Panc1 (cell line): ENCODE measurements at regions not wholly inside any gene's neighbourhood (a gene's known extent, or its start where the extent isn't known, plus 50 kb on each side); places are given as distances from the start of the nearest gene placed in this dataset.

Experiments used
- ATAC-seq: fragments of 200-7000 bp; cut with Tn5 transposase; 2 replicates; pipeline ENCODE4 v1.9.1; 2020; ENCODE audit warnings: mild to moderate bottlenecking, moderate library complexity
- BruUV-seq: library from RNA; stranded (reverse); fragments of 400-500 nt; replicated peaks from 2 replicates; lab custom pipeline; 2021; lab: Mats Ljungman, UMichigan
- CTCF ChIA-PET: fragments of 300-600 bp; sonication (Branson Sonifier 250); formaldehyde crosslinking; loops from one replicate; lab custom pipeline; 2022; ENCODE audit warnings: antibody characterized with exemption; lab: Charles Lee
- POLR2A ChIA-PET: fragments of 300-600 bp; sonication (Branson Sonifier 250); formaldehyde crosslinking; loops from one replicate; lab custom pipeline; 2022; ENCODE audit warnings: antibody characterized with exemption; lab: Charles Lee
- DNase-seq: peaks from one replicate; pipeline ENCODE4 v3.0.0-alpha.2; 2010; ENCODE audit warnings: low read depth, low spot score
- H3K27ac ChIP-seq: 2 replicates; pipeline ENCODE4 v1.5.1; 2011; ENCODE audit warnings: mild to moderate bottlenecking, low read length, inconsistent platforms
- H3K27me3 ChIP-seq: fragments of 200-500 bp; sonication (Bioruptor generic); 2 replicates; pipeline ENCODE4 v1.6.0; 2014; ENCODE audit warnings: low read length, inconsistent platforms; ENCODE audit not compliant: control insufficient read depth, insufficient read depth
- H3K36me3 ChIP-seq: fragments of 200-500 bp; sonication (Bioruptor generic); 2 replicates; pipeline ENCODE4 v1.5.1; 2014; ENCODE audit warnings: inconsistent platforms, mild to moderate bottlenecking, low read length, moderate library complexity; ENCODE audit not compliant: control insufficient read depth, insufficient read depth
- H3K4me1 ChIP-seq: 2 replicates; pipeline ENCODE4 v1.5.1; 2011; ENCODE audit warnings: inconsistent platforms, mild to moderate bottlenecking, low read length, moderate library complexity; ENCODE audit not compliant: control insufficient read depth, insufficient read depth
- H3K4me3 ChIP-seq, 2 experiments: 2 replicates each; pipeline ENCODE4 v1.5.1; 2011 to 2012; ENCODE audit warnings: low read depth in 2 of 2, low read length in 2 of 2, mild to moderate bottlenecking in 2 of 2, inconsistent platforms in 1 of 2, moderate library complexity in 1 of 2
- H3K9me3 ChIP-seq: fragments of 200-500 bp; sonication (Bioruptor generic); 2 replicates; pipeline ENCODE4 v1.5.1; 2014; ENCODE audit warnings: low read depth, mild to moderate bottlenecking, inconsistent platforms, low read length, moderate library complexity; ENCODE audit not compliant: control insufficient read depth, insufficient read depth
- POLR2AphosphoS5 ChIP-seq: IDR thresholded peaks from 2 replicates; pipeline ENCODE4 v1.6.1; 2012; ENCODE audit warnings: mild to moderate bottlenecking, low read depth, low read length, moderate library complexity
- SIN3A ChIP-seq: IDR thresholded peaks from 2 replicates; pipeline ENCODE4 v1.6.1; 2012; ENCODE audit warnings: low read depth, mild to moderate bottlenecking, low read length, moderate library complexity, borderline replicate concordance; ENCODE audit not compliant: insufficient read depth
- TCF7L2 ChIP-seq: IDR thresholded peaks from 2 replicates; pipeline ENCODE4 v1.6.1; 2011; ENCODE audit warnings: mild to moderate bottlenecking, low read depth, low read length, inconsistent platforms
- in situ Hi-C: cut with HindIII; loops from 2 replicates; pipeline ENCODE4 v1.10.0; 2016; ENCODE audit warnings: low sequenced_read_pairs, low pct_unique_long_range_greater_than_20kb
- intact Hi-C: fragments of 100-400 bp; cut with micrococcal nuclease; formaldehyde crosslinking; loops from one replicate; pipeline ENCODE4 v1.10.0; 2022; ENCODE audit not compliant: unreplicated experiment
- TF ChIP-seq, protein P1 (sequence below), 2 experiments: IDR thresholded peaks; 2 replicates each; pipeline ENCODE4 v1.6.1; 2011 to 2012; ENCODE audit warnings: low read depth in 2 of 2, control low read depth in 1 of 2, low read length in 1 of 2, mild to moderate bottlenecking in 1 of 2, moderate library complexity in 1 of 2; ENCODE audit not compliant: insufficient read depth in 1 of 2
- TF ChIP-seq, protein P2 (sequence below): fragments of 450-650 bp; IDR thresholded peaks from 2 replicates; pipeline ENCODE4 v1.5.1; 2017; ENCODE audit warnings: mild to moderate bottlenecking

DNA sequence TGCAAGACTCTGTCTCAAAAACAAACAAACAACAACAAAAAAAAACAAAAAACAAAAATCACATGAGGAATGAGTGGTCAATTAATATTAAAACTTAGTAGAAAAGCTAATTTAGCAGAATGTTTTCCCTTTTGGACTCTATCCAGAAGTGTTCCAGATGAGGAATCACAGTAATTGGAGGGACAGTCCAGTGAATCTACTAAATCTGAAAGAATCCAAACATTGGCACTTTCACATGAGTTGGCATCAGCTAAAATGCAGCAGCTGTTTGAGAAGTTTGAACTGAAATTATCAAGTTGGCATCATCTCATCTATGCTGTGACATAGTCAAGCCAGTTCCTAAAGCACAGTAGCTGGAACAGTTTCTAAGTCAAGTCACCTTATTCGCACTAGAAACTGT, 367.8 kb downstream of the PPP1R3A start:
- no peaks in the 10 kb centered on the region for H3K4me1 ChIP-seq
- no TSS peak for BruUV-seq
- no peaks in the 10 kb centered on the region for H3K27me3 ChIP-seq
- POLR2A ChIA-PET, result no interaction called here
- intact Hi-C loops (no loop called here), in situ Hi-C loops (no loop called here)
- TF ChIP-seq, protein P1, sequence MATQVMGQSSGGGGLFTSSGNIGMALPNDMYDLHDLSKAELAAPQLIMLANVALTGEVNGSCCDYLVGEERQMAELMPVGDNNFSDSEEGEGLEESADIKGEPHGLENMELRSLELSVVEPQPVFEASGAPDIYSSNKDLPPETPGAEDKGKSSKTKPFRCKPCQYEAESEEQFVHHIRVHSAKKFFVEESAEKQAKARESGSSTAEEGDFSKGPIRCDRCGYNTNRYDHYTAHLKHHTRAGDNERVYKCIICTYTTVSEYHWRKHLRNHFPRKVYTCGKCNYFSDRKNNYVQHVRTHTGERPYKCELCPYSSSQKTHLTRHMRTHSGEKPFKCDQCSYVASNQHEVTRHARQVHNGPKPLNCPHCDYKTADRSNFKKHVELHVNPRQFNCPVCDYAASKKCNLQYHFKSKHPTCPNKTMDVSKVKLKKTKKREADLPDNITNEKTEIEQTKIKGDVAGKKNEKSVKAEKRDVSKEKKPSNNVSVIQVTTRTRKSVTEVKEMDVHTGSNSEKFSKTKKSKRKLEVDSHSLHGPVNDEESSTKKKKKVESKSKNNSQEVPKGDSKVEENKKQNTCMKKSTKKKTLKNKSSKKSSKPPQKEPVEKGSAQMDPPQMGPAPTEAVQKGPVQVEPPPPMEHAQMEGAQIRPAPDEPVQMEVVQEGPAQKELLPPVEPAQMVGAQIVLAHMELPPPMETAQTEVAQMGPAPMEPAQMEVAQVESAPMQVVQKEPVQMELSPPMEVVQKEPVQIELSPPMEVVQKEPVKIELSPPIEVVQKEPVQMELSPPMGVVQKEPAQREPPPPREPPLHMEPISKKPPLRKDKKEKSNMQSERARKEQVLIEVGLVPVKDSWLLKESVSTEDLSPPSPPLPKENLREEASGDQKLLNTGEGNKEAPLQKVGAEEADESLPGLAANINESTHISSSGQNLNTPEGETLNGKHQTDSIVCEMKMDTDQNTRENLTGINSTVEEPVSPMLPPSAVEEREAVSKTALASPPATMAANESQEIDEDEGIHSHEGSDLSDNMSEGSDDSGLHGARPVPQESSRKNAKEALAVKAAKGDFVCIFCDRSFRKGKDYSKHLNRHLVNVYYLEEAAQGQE (IDR thresholded peaks at IDR 0.05; ENCODE audit: insufficient read depth in 1 of 2, low read depth in 2 of 2, low read length in 1 of 2), result no peak
- TF ChIP-seq TCF7L2, result no peak
- TF ChIP-seq, protein P2, sequence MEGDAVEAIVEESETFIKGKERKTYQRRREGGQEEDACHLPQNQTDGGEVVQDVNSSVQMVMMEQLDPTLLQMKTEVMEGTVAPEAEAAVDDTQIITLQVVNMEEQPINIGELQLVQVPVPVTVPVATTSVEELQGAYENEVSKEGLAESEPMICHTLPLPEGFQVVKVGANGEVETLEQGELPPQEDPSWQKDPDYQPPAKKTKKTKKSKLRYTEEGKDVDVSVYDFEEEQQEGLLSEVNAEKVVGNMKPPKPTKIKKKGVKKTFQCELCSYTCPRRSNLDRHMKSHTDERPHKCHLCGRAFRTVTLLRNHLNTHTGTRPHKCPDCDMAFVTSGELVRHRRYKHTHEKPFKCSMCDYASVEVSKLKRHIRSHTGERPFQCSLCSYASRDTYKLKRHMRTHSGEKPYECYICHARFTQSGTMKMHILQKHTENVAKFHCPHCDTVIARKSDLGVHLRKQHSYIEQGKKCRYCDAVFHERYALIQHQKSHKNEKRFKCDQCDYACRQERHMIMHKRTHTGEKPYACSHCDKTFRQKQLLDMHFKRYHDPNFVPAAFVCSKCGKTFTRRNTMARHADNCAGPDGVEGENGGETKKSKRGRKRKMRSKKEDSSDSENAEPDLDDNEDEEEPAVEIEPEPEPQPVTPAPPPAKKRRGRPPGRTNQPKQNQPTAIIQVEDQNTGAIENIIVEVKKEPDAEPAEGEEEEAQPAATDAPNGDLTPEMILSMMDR, result no peak
- TF ChIP-seq POLR2AphosphoS5, result no peak
- no peak for TF ChIP-seq SIN3A
- H3K27ac ChIP-seq, result no peak overlapping the region
- H3K9me3 ChIP-seq, result 0 out of 2 replicates have a peak, but pooled peaks cover 2% of the 10 kb centered on the region
- DNase-seq (no peak), ATAC-seq (no peak)
- no peaks in the 10 kb centered on the region for H3K36me3 ChIP-seq
- no peak overlapping the region for H3K4me3 ChIP-seq
- CTCF ChIA-PET, result no interaction called here

DNA sequence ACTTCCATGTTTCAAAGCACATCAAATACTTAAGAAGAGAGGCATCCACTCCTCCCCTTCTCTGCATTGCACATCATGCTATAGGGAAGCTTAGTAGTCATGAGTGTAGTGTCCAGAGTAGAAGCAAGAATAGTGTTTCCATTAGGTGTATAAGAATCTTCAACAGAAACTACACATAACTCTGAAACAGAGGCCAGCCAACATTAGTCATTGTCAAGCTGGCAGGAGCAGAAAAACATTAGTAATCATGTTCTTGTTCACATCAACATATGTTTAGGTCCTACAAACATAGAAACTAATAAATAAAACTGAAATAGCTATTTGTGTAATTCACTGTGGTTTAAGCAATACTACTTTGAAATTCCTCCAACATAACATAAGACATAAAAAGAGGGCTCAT, 370.2 kb downstream of the PPP1R3A start:
- CTCF ChIA-PET, result no interaction called here
- Histone ChIP-seq H3K4me1 (no peaks in the 10 kb centered on the region), H3K4me3 (no peak overlapping the region), H3K27ac (no peak overlapping the region), H3K9me3 (no peaks in the 10 kb centered on the region), H3K36me3 (no peaks in the 10 kb centered on the region), H3K27me3 (no peaks in the 10 kb centered on the region)
- TF ChIP-seq, protein P1 (IDR thresholded peaks at IDR 0.05; ENCODE audit: insufficient read depth in 1 of 2, low read depth in 2 of 2, low read length in 1 of 2), result no peak
- TF ChIP-seq, protein P2, result no peak
- no peak for TF ChIP-seq SIN3A
- TF ChIP-seq TCF7L2, result no peak
- no peak for TF ChIP-seq POLR2AphosphoS5
- POLR2A ChIA-PET, result no interaction called here
- intact Hi-C loops, result no loop called here
- no peak for DNase-seq
- no peak for ATAC-seq
- BruUV-seq, result no TSS peak
- in situ Hi-C loops, result no loop called here
